GM21723 (cell line): ENCODE measurements at regions not wholly inside any gene's neighbourhood (a gene's known extent, or its start where the extent isn't known, plus 50 kb on each side); places are given as distances from the start of the nearest gene placed in this dataset.

Experiments used
- ATAC-seq: cut with Tn5 transposase; IDR thresholded peaks from one replicate; pipeline ENCODE4 v1.9.1; 2021; ENCODE audit warnings: mild to moderate bottlenecking, moderate library complexity; ENCODE audit not compliant: unreplicated experiment

- no peak for ATAC-seq
Observed at GRCh38 chr18:75810961-75811551, 383.6 kb upstream of the SMIM21 start.

GRCh38 chr18:75810516-75810915 is 383.0 kb upstream of the SMIM21 start:
- no peak for ATAC-seq

DNA sequence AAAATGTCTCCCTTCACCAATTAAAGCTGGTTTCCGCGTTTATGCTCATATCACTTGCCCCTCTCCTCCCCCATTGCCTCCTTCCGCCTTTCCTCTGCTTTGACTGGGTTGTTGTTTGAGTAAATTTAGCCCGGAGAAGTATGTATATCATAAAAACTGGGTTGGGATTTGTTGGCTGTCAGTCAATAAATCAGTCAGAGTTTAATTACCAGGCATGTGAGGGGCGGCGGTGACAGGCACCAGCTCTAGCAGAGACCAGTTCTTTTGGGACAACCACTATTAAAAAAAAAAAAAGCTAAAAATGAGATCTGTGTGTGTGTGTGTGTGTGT is 382.4 kb upstream of the SMIM21 start:
- ATAC-seq: no peak

- no peak for ATAC-seq
Observed at GRCh38 chr18:75809151-75809925, 381.8 kb upstream of the SMIM21 start.

DNA sequence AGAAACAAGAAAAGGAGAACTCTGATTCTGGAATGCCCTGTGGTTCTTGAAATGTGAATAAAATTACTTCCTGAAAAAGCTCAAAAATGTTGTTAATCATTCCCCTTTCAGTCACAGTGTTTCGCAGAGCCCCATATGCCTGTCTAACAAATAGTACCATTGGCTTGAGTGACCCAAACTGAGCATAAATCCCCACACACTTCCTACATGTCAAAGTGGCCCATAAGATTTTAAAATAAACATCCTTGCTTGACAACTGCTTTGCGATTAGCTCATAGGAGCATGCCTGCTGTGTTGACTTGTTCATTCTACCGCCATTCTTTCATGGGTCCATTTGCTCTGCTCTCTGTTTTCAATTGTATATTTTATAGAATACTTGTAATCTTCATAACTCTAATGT is 377.8 kb upstream of the SMIM21 start:
- no peak for ATAC-seq

DNA sequence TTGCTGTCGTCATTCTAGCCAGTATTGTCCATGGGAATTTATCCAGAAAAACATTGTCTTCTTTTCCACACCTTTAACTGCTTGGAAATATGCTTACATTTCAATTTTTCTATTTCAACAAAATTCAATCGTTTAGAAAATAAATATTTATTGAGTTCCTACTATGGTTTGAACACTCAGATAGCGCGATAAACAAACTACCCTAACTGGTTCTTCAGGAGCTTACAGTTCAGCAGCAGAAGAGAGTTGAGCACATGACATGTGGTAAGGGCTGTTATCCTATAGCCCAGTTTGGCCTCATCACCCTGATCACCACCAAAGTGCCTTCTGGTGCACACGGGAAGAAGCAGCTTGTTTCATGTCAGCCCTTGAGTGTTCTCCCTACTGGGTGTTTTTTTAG is 375.2 kb upstream of the SMIM21 start:
- ATAC-seq: no peak

DNA sequence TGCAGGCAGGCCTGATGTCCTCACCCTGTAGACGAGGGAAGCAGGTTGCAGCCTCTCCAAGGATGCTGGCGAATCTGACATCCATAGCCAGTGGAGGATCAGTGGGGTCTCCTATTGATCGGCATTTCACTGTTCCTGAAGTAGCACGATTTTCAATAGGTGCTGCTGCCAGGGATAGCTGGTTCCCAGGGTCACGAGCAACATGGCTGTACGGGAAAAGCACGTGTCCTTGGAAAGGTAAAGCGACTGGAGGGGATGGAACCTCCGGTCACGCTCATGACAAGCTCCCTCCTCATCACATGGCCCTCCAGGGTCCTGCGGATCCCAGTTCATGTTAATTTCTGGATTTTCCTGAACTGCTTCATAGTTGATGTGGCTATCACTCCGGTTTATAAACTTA is 373.7 kb upstream of the SMIM21 start:
- no peak for ATAC-seq

GRCh38 chr18:75800331-75800648 is 372.8 kb upstream of the SMIM21 start:
- ATAC-seq: no peak

DNA sequence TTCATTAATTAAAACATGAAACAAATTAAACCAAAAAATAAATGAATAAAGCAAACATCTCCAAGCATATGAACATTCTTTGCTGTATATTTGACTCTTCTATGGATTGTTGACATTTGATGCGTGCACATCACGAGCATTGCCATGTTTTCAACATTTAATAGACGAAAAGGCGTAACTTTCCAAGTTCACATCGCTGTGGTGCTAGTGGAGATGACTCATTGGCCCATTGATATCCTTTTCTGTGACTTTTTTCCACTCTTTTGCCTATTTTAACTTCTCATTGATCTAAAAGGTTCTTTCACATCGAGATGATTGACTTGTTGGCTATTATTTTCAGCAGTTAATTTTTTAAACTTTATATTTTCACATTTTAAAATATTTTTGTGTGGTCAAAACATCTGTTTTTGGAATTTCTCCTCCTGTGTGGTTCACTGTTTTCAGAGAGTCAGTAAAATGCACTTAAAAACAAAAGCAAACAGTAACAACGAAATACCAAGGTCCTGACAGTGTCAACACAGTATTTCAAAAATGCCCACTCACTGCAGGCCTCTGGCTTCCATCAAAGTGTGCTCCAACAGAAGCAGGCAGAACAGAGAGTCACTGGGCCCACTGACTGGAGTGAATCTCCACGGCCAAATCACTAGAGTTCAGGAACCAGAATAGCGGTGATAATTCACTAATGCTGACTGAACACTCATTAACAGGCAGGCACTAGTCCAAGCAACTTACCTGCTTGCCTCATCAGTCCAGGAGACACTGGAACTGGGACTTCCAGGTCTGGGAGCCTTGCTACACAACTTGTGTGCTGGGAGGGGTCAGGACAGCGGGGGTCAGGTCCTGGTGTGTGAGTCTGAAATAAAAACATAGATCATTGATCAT is 372.2 kb upstream of the SMIM21 start:
- no peak for ATAC-seq

GRCh38 chr18:75797046-75797445 is 369.5 kb upstream of the SMIM21 start:
- ATAC-seq: no peak

DNA sequence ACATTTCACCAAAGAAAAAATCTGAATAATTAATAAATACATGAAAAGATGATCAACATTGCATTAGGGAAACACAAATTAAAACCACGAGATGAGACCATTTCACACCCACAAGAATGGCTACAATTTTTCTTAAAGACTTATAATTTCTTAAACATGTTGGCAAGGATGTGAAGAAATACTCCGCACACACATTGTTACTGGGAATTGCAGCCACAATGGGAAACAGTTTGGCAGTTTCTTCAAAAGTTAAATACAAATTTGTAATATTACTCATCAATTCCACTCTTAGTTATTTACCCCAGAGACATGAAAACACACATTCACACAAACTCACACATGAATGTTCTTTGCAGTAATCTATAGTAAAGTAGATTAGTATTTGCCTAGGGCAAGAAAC is 363.3 kb upstream of the SMIM21 start:
- ATAC-seq: no peak

- ATAC-seq: no peak
Observed at GRCh38 chr18:75790111-75790510, 362.6 kb upstream of the SMIM21 start.

DNA sequence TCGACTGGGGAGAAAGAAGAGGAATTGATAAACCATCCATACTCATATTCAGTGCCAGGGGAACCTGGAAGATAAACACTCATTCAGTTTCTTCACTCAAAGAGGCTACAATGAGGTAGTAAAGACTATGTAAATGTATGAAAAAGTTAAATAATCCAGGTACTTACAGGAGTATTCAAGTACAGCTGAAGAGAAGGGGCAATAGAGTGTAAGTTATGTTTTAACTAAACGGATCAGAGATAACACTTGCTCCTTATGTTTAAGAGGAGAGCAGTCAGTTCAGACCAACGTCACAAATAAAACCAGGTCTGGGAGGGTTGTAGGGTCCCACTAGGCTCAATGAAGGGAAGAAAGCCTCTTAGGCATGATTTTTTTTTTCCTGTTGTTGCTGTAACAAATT is 358.3 kb upstream of the SMIM21 start:
- no peak for ATAC-seq

DNA sequence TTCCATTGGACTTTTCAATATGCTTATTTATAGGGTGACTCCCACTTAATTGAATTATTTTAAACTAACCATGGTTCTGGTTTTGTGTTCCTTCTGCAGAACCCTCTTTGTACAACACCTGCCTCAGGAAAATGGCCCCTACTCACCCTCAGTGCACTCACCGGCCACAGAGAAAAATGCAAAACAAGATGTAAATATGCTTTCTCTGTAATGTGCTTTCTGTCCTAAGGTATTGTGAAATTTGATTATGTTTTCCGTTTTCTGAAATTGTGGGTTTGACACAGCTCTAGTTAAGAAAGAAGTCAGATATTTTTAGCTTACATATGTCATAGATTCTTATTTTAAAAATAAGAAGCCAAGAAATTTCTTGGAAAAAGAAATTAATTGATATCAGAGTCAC is 357.7 kb upstream of the SMIM21 start:
- ATAC-seq: no peak

GRCh38 chr18:75784390-75784789 is 356.9 kb upstream of the SMIM21 start:
- no peak for ATAC-seq

DNA sequence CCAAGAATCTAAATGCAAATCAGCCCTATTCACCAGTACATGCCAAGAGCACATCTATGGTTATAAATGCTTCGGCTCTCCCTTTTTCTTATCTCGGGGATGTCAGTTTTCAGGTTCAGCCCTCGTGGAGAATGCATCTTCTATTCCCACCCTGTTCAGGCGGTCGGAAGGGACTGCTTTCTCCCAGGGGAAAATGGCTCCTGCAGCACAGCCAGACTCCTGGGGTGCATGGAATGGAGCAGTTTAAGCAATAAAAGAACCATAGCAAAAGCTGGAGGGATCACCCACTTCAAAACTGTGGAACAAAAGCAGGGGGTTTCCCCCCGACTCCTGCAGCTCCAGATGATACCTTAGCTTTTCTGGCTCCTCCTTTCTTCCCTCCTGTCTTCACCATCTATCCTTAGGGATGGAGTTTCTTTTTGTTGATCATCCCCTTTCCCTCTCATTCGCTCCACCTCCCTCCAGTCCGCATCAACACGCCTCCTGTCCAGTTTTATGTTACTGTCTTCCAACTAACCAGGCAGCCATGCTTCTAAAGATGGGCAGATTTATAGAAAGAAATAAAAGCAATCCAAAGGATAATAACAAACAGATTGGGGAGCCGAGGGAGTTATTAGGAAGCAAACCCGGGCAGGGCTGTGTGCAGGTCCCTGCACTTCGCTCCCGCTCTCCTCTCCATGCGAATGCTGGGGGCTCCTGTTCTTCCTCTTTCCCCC is 356.2 kb upstream of the SMIM21 start:
- ATAC-seq: no peak

DNA sequence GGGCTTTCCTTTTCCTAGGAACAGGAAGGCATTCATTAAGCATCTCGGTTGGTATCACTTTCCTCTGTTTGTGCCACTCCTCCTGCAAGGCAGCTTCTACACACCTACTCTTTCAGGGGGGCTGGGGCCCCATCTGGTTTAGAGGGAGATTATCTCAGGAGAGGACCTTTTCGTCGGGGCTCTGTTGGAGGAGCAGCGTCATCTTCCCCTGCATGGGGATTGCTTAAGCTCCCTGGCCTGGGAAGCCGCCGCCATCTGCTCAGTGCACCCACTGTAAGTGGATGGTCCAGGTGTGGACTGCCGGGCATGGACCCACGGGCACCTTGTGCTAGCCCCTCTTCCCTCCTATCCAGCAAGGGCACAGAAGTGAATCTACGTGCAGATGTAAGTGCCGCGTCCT is 355.3 kb upstream of the SMIM21 start:
- no peak for ATAC-seq

DNA sequence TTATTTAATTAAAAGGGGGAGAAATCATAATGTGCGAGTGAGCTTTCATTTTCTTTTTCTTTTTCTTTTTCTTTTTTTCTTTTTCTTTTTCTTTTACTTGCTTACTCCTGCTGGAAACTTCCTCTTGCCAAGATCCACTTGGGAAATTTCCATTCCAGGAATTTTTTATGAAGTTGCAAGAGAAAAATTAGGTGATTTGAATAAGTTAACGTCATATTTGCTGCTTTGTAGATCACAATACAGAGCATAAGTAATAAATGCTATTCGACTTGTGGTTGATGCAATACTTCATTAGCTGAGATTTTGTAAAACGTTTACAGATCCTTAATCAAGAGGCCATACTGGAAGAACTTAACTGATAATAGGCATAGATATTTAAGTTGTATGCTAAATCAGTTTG is 354.7 kb upstream of the SMIM21 start:
- no peak for ATAC-seq

- ATAC-seq: no peak
Observed at GRCh38 chr18:75779910-75780309, 352.4 kb upstream of the SMIM21 start.

GRCh38 chr18:75779450-75779849 is 351.9 kb upstream of the SMIM21 start:
- no peak for ATAC-seq

DNA sequence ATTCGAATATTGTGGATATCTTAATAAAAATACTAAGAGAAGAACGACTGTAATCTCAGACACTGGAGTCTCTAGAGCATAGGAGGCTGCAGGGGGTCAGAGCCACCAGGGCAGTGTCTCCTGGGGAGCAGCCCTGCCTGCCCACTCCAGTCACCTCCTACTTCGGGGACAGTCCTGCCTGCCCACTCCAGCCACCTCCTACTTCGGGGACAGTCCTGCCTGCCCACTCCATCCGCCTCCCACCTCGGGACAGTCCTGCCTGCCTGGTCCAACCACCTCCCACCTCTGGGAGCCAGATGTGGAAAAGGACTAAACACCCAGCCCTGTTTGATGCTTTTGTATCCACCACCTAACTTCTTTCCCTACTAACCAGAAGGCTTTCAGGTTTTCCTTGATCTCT is 350.1 kb upstream of the SMIM21 start:
- ATAC-seq: no peak

GRCh38 chr18:75775121-75775520 is 347.6 kb upstream of the SMIM21 start:
- no peak for ATAC-seq
